ENCODE measurements at regions not wholly inside any gene's neighbourhood (a gene's known extent, or its start where the extent isn't known, plus 50 kb on each side); places are given as distances from the start of the nearest gene placed in this dataset.

GRCh38 chr2:24418166-24418841 lies 58.0 kb upstream of the ITSN2 start:
- TF ChIP-seq CTCF (IDR thresholded peaks at IDR 0.05; ENCODE audit: poor library complexity, severe bottlenecking), result no peak
- Histone ChIP-seq H3K4me3 (ENCODE audit: severe bottlenecking) (no peak overlapping the region), H3K27ac (ENCODE audit: poor library complexity, severe bottlenecking) (no peak overlapping the region), H3K27me3 (ENCODE audit: insufficient read depth, poor library complexity, severe bottlenecking) (no peaks in the 10 kb centered on the region), H3K36me3 (ENCODE audit: low read depth) (no peaks in the 10 kb centered on the region), H3K9me3 (ENCODE audit: severe bottlenecking) (peaks cover 2% of the 10 kb centered on the region), H3K4me1 (ENCODE audit: insufficient read depth, poor library complexity, severe bottlenecking) (no peaks in the 10 kb centered on the region)
- ATAC-seq (ENCODE audit: low read depth) (no peak), DNase-seq (ENCODE audit: low spot score) (no peak)

- H3K27me3 ChIP-seq (ENCODE audit: insufficient read depth, poor library complexity, severe bottlenecking), result no peaks in the 10 kb centered on the region
- H3K27ac ChIP-seq (ENCODE audit: poor library complexity, severe bottlenecking), result no peak overlapping the region
- H3K4me3 ChIP-seq (ENCODE audit: severe bottlenecking), result no peak overlapping the region
- no peak for DNase-seq (ENCODE audit: low spot score)
- no peaks in the 10 kb centered on the region for H3K4me1 ChIP-seq (ENCODE audit: insufficient read depth, poor library complexity, severe bottlenecking)
- H3K9me3 ChIP-seq (ENCODE audit: severe bottlenecking), result no peaks in the 10 kb centered on the region
- TF ChIP-seq CTCF (IDR thresholded peaks at IDR 0.05; ENCODE audit: poor library complexity, severe bottlenecking), result no peak
- no peaks in the 10 kb centered on the region for H3K36me3 ChIP-seq (ENCODE audit: low read depth)
- ATAC-seq (ENCODE audit: low read depth), result no peak
These were observed 52.5 kb upstream of the ITSN2 start for GRCh38 chr2:24412812-24413211.

DNA sequence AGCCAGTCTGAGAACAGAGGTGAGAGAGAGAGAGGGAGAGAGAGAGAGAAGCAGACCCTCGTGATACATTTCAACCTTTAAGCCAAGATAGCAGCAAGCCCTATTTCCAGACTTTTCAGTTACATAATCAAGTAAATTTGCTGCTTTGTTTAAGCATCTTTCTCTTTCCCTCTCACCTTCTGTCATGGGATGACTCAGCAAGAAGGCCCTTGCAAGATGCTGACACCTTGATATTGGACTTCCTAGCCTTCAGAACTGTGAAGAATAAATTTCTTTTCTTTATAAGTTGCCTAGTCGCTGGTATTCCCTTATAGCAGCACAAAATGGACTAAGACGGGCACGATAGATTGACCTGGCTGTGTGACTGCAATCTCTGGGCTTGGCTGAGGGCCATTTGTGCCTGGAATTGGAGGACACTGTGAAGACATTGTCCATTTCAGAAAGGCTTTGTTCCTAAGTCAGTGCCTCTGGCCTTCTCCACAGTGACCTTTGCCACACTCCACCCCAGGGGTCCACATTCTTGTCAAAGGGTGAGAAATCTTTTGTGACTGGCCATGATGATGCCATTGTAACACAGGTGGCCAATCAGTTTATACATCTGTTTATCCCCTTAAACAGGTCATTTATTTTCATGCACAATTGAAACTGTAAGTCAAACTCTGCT lies 51.3 kb upstream of the ITSN2 start:
- no peaks in the 10 kb centered on the region for H3K27me3 ChIP-seq (ENCODE audit: insufficient read depth, poor library complexity, severe bottlenecking)
- H3K27ac ChIP-seq (ENCODE audit: poor library complexity, severe bottlenecking), result no peak overlapping the region
- H3K36me3 ChIP-seq (ENCODE audit: low read depth), result no peaks in the 10 kb centered on the region
- no peaks in the 10 kb centered on the region for H3K4me1 ChIP-seq (ENCODE audit: insufficient read depth, poor library complexity, severe bottlenecking)
- H3K4me3 ChIP-seq (ENCODE audit: severe bottlenecking), result no peak overlapping the region
- TF ChIP-seq CTCF (IDR thresholded peaks at IDR 0.05; ENCODE audit: poor library complexity, severe bottlenecking), result no peak
- ATAC-seq (ENCODE audit: low read depth) (no peak), DNase-seq (ENCODE audit: low spot score) (no peak)
- no peaks in the 10 kb centered on the region for H3K9me3 ChIP-seq (ENCODE audit: severe bottlenecking)

- no peak for ATAC-seq (ENCODE audit: low read depth)
- no peak for DNase-seq (ENCODE audit: low spot score)
- Histone ChIP-seq H3K27ac (ENCODE audit: poor library complexity, severe bottlenecking) (no peak overlapping the region), H3K9me3 (ENCODE audit: severe bottlenecking) (no peaks in the 10 kb centered on the region), H3K4me3 (ENCODE audit: severe bottlenecking) (no peak overlapping the region), H3K36me3 (ENCODE audit: low read depth) (no peaks in the 10 kb centered on the region), H3K4me1 (ENCODE audit: insufficient read depth, poor library complexity, severe bottlenecking) (no peaks in the 10 kb centered on the region), H3K27me3 (ENCODE audit: insufficient read depth, poor library complexity, severe bottlenecking) (no peaks in the 10 kb centered on the region)
- no peak for TF ChIP-seq CTCF (IDR thresholded peaks at IDR 0.05; ENCODE audit: poor library complexity, severe bottlenecking)
These were observed 50.6 kb upstream of the ITSN2 start for GRCh38 chr2:24410976-24411375.

Measured in RWPE2 (cell line).